Panc1 (cell line): ENCODE measurements at regions not wholly inside any gene's neighbourhood (a gene's known extent, or its start where the extent isn't known, plus 50 kb on each side); places are given as distances from the start of the nearest gene placed in this dataset.

ENCODE experiments used
- ATAC-seq: fragments of 200-7000 bp; cut with Tn5 transposase; 2 replicates; pipeline ENCODE4 v1.9.1; 2020; ENCODE audit warnings: mild to moderate bottlenecking, moderate library complexity
- BruUV-seq: library from RNA; stranded (reverse); fragments of 400-500 nt; replicated peaks from 2 replicates; lab custom pipeline; 2021; lab: Mats Ljungman, UMichigan
- CTCF ChIA-PET: fragments of 300-600 bp; sonication (Branson Sonifier 250); formaldehyde crosslinking; loops from one replicate; lab custom pipeline; 2022; ENCODE audit warnings: antibody characterized with exemption; lab: Charles Lee
- POLR2A ChIA-PET: fragments of 300-600 bp; sonication (Branson Sonifier 250); formaldehyde crosslinking; loops from one replicate; lab custom pipeline; 2022; ENCODE audit warnings: antibody characterized with exemption; lab: Charles Lee
- DNase-seq: peaks from one replicate; pipeline ENCODE4 v3.0.0-alpha.2; 2010; ENCODE audit warnings: low read depth, low spot score
- H3K27ac ChIP-seq: 2 replicates; pipeline ENCODE4 v1.5.1; 2011; ENCODE audit warnings: mild to moderate bottlenecking, low read length, inconsistent platforms
- H3K27me3 ChIP-seq: fragments of 200-500 bp; sonication (Bioruptor generic); 2 replicates; pipeline ENCODE4 v1.6.0; 2014; ENCODE audit warnings: low read length, inconsistent platforms; ENCODE audit not compliant: control insufficient read depth, insufficient read depth
- H3K36me3 ChIP-seq: fragments of 200-500 bp; sonication (Bioruptor generic); 2 replicates; pipeline ENCODE4 v1.5.1; 2014; ENCODE audit warnings: inconsistent platforms, mild to moderate bottlenecking, low read length, moderate library complexity; ENCODE audit not compliant: control insufficient read depth, insufficient read depth
- H3K4me1 ChIP-seq: 2 replicates; pipeline ENCODE4 v1.5.1; 2011; ENCODE audit warnings: inconsistent platforms, mild to moderate bottlenecking, low read length, moderate library complexity; ENCODE audit not compliant: control insufficient read depth, insufficient read depth
- H3K4me3 ChIP-seq, 2 experiments: 2 replicates each; pipeline ENCODE4 v1.5.1; 2011 to 2012; ENCODE audit warnings: low read depth in 2 of 2, low read length in 2 of 2, mild to moderate bottlenecking in 2 of 2, inconsistent platforms in 1 of 2, moderate library complexity in 1 of 2
- H3K9me3 ChIP-seq: fragments of 200-500 bp; sonication (Bioruptor generic); 2 replicates; pipeline ENCODE4 v1.5.1; 2014; ENCODE audit warnings: low read depth, mild to moderate bottlenecking, inconsistent platforms, low read length, moderate library complexity; ENCODE audit not compliant: control insufficient read depth, insufficient read depth
- POLR2AphosphoS5 ChIP-seq: IDR thresholded peaks from 2 replicates; pipeline ENCODE4 v1.6.1; 2012; ENCODE audit warnings: mild to moderate bottlenecking, low read depth, low read length, moderate library complexity
- SIN3A ChIP-seq: IDR thresholded peaks from 2 replicates; pipeline ENCODE4 v1.6.1; 2012; ENCODE audit warnings: low read depth, mild to moderate bottlenecking, low read length, moderate library complexity, borderline replicate concordance; ENCODE audit not compliant: insufficient read depth
- TCF7L2 ChIP-seq: IDR thresholded peaks from 2 replicates; pipeline ENCODE4 v1.6.1; 2011; ENCODE audit warnings: mild to moderate bottlenecking, low read depth, low read length, inconsistent platforms
- in situ Hi-C: cut with HindIII; loops from 2 replicates; pipeline ENCODE4 v1.10.0; 2016; ENCODE audit warnings: low sequenced_read_pairs, low pct_unique_long_range_greater_than_20kb
- intact Hi-C: fragments of 100-400 bp; cut with micrococcal nuclease; formaldehyde crosslinking; loops from one replicate; pipeline ENCODE4 v1.10.0; 2022; ENCODE audit not compliant: unreplicated experiment
- TF ChIP-seq, protein P1 (sequence below), 2 experiments: IDR thresholded peaks; 2 replicates each; pipeline ENCODE4 v1.6.1; 2011 to 2012; ENCODE audit warnings: low read depth in 2 of 2, control low read depth in 1 of 2, low read length in 1 of 2, mild to moderate bottlenecking in 1 of 2, moderate library complexity in 1 of 2; ENCODE audit not compliant: insufficient read depth in 1 of 2
- TF ChIP-seq, protein P2 (sequence below): fragments of 450-650 bp; IDR thresholded peaks from 2 replicates; pipeline ENCODE4 v1.5.1; 2017; ENCODE audit warnings: mild to moderate bottlenecking

DNA sequence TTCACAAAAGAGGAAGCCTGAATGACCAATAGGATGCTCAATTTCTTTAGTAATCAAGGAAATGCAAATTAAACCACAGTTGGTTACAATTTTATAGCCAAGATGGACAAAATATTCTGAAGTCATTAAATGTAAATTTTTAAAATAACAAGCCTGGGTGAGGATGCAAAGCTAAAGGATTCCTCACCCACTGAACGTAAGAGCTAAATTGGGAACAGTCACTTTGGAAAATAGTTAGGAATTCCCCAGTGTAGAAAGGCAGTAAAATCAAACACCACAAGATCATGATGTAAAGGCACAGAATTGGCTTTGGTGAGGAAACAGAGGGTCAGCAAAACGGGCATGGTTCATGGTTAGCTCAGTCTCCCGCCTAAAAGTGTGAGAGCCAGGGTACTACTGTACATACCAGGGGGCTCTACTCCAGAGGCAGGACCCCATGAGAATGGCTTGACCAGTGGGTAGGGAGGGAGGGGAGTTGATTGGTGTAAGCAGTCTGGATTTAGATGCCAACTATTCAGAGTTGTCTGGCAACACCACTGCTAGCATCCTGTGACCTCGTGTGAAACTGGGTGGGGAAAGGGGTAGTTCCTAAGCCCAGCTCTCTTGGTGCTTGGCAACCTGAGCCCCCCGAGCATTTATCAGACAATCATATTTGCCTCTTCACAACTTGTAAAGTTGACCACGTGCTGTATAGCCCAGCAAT lies 213.4 kb upstream of the EGLN3 start:
- TF ChIP-seq POLR2AphosphoS5 (no peak), SIN3A (no peak), TCF7L2 (no peak)
- TF ChIP-seq, protein P1, sequence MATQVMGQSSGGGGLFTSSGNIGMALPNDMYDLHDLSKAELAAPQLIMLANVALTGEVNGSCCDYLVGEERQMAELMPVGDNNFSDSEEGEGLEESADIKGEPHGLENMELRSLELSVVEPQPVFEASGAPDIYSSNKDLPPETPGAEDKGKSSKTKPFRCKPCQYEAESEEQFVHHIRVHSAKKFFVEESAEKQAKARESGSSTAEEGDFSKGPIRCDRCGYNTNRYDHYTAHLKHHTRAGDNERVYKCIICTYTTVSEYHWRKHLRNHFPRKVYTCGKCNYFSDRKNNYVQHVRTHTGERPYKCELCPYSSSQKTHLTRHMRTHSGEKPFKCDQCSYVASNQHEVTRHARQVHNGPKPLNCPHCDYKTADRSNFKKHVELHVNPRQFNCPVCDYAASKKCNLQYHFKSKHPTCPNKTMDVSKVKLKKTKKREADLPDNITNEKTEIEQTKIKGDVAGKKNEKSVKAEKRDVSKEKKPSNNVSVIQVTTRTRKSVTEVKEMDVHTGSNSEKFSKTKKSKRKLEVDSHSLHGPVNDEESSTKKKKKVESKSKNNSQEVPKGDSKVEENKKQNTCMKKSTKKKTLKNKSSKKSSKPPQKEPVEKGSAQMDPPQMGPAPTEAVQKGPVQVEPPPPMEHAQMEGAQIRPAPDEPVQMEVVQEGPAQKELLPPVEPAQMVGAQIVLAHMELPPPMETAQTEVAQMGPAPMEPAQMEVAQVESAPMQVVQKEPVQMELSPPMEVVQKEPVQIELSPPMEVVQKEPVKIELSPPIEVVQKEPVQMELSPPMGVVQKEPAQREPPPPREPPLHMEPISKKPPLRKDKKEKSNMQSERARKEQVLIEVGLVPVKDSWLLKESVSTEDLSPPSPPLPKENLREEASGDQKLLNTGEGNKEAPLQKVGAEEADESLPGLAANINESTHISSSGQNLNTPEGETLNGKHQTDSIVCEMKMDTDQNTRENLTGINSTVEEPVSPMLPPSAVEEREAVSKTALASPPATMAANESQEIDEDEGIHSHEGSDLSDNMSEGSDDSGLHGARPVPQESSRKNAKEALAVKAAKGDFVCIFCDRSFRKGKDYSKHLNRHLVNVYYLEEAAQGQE (IDR thresholded peaks at IDR 0.05; ENCODE audit: insufficient read depth in 1 of 2, low read depth in 2 of 2, low read length in 1 of 2), result no peak
- TF ChIP-seq, protein P2, sequence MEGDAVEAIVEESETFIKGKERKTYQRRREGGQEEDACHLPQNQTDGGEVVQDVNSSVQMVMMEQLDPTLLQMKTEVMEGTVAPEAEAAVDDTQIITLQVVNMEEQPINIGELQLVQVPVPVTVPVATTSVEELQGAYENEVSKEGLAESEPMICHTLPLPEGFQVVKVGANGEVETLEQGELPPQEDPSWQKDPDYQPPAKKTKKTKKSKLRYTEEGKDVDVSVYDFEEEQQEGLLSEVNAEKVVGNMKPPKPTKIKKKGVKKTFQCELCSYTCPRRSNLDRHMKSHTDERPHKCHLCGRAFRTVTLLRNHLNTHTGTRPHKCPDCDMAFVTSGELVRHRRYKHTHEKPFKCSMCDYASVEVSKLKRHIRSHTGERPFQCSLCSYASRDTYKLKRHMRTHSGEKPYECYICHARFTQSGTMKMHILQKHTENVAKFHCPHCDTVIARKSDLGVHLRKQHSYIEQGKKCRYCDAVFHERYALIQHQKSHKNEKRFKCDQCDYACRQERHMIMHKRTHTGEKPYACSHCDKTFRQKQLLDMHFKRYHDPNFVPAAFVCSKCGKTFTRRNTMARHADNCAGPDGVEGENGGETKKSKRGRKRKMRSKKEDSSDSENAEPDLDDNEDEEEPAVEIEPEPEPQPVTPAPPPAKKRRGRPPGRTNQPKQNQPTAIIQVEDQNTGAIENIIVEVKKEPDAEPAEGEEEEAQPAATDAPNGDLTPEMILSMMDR, result no peak
- ChIA-PET POLR2A (no interaction called here), CTCF (no interaction called here)
- BruUV-seq, result no TSS peak
- no peaks in the 10 kb centered on the region for H3K36me3 ChIP-seq
- no peak overlapping the region for H3K4me3 ChIP-seq
- ATAC-seq, result no peak
- no peaks in the 10 kb centered on the region for H3K4me1 ChIP-seq
- intact Hi-C loops (no loop called here), in situ Hi-C loops (no loop called here)
- H3K27me3 ChIP-seq, result no peaks in the 10 kb centered on the region
- DNase-seq, result no peak
- H3K27ac ChIP-seq, result no peak overlapping the region
- H3K9me3 ChIP-seq, result no peaks in the 10 kb centered on the region

DNA sequence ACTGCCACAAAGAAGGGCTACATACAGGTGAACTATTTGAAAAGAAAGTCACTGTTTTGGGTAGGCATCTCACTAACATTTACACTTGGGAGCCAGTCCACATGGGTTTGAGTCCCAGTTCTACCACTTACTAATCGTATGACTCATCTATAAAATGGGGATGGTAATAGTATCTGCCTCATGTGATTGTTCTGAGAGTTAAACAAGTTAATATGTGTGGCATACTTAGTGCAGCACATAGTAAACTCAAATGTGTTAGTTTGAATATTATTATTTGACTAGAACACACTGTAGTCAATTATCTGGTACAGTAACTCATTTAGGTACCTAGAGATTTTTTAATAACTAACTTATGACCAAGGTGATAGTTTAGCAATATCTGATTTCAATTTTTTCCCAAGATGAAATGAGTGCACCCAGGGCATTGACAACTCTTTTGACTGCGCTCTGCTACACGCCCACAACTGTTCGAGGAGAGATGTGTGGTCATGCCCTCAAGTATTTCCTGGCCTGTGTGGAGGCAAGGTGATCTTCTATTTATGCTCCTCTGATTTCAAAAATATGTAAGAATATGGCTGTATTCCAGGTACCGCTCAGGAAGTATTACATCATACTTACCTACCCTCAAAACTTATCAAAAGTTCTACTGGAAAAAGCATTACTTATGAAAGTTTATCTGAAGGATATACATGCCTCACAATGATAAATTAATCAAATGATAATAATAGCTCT lies 210.6 kb upstream of the EGLN3 start:
- no peaks in the 10 kb centered on the region for H3K27me3 ChIP-seq
- intact Hi-C loops (no loop called here), in situ Hi-C loops (no loop called here)
- DNase-seq, result no peak
- no peaks in the 10 kb centered on the region for H3K9me3 ChIP-seq
- BruUV-seq, result no TSS peak
- H3K27ac ChIP-seq, result no peak overlapping the region
- CTCF ChIA-PET, result no interaction called here
- ATAC-seq, result no peak
- TF ChIP-seq POLR2AphosphoS5, result no peak
- TF ChIP-seq TCF7L2, result no peak
- TF ChIP-seq, protein P2, result no peak
- TF ChIP-seq SIN3A, result no peak
- TF ChIP-seq, protein P1 (IDR thresholded peaks at IDR 0.05; ENCODE audit: insufficient read depth in 1 of 2, low read depth in 2 of 2, low read length in 1 of 2), result no peak
- H3K36me3 ChIP-seq, result no peaks in the 10 kb centered on the region
- POLR2A ChIA-PET, result no interaction called here
- no peaks in the 10 kb centered on the region for H3K4me1 ChIP-seq
- H3K4me3 ChIP-seq, result no peak overlapping the region
